Lung (tissue), 11 donors: ENCODE measurements at regions not wholly inside any gene's neighbourhood (a gene's known extent, or its start where the extent isn't known, plus 50 kb on each side); places are given as distances from the start of the nearest gene placed in this dataset.
A peak's percentile ranks its signal among the peaks of the same experiment; 100 is the strongest.

Source experiments
- ATAC-seq: fragments of 200-7000 bp; cut with Tn5 transposase; one replicate; pipeline ENCODE4 v1.9.1; 2020; ENCODE audit warnings: moderate number of reproducible peaks; ENCODE audit not compliant: insufficient read depth, low FRiP score
- DNase-seq, 3 donors: peaks; one replicate each; pipeline ENCODE4 v3.0.0-alpha.2; 2013 to 2017
- H3K27ac ChIP-seq, 2 donors: one replicate each; pipeline ENCODE4 v1.5.1; 2013; ENCODE audit warnings: mild to moderate bottlenecking in 2 of 2, moderate library complexity in 2 of 2, control low read depth in 1 of 2, inconsistent platforms in 1 of 2, low read depth in 1 of 2, low read length in 1 of 2
- H3K27me3 ChIP-seq, 3 donors: one replicate each; pipeline ENCODE4 v1.5.1; 2013; ENCODE audit warnings: low read length in 2 of 3; ENCODE audit not compliant: control insufficient read depth in 3 of 3, insufficient read depth in 3 of 3
- H3K36me3 ChIP-seq, 4 donors: one replicate each; pipeline ENCODE4 v1.5.1; 2013; ENCODE audit warnings: low read length in 4 of 4, mild to moderate bottlenecking in 1 of 4, moderate library complexity in 1 of 4; ENCODE audit not compliant: control insufficient read depth in 4 of 4, insufficient read depth in 4 of 4
- H3K4me1 ChIP-seq, 5 donors: one replicate each; pipeline ENCODE4 v1.5.1; 2013; ENCODE audit warnings: low read length in 5 of 5, mild to moderate bottlenecking in 2 of 5, moderate library complexity in 1 of 5; ENCODE audit not compliant: control insufficient read depth in 5 of 5, insufficient read depth in 5 of 5
- H3K4me3 ChIP-seq: one replicate; pipeline ENCODE4 v1.5.1; 2013; ENCODE audit warnings: mild to moderate bottlenecking, control low read depth, moderate library complexity
- H3K9ac ChIP-seq, 2 donors: one replicate each; pipeline ENCODE4 v1.5.1; 2013; ENCODE audit warnings: low read length in 2 of 2, control low read depth in 1 of 2; ENCODE audit not compliant: insufficient read depth in 1 of 2
- H3K9me3 ChIP-seq, 4 donors: one replicate each; pipeline ENCODE4 v1.5.1; 2013; ENCODE audit warnings: low read length in 3 of 4, mild to moderate bottlenecking in 1 of 4, moderate library complexity in 1 of 4; ENCODE audit not compliant: control insufficient read depth in 4 of 4, insufficient read depth in 3 of 4
- CTCF ChIP-seq: IDR thresholded peaks from 2 replicates; pipeline ENCODE4 v1.5.1; 2012; ENCODE audit warnings: mild to moderate bottlenecking; ENCODE audit errors: control extremely low read depth, extremely low read depth
- WGBS, 2 donors: extraction: QIAGEN DNeasy Blood & Tissue Kit; methylation state at CpG; one replicate each; pipeline ENCODE4 v1.1.7; 2013; 5-methylcytosine and 5-hydroxymethylcytosine counted together
- donor health status: control.
- donor health status: control.
- donor health status: Bipolar disorder and iron deficiency.
- donor health status: healthy.
- donor health status: DM: yes; HTN: yes; CAD: no.

DNA sequence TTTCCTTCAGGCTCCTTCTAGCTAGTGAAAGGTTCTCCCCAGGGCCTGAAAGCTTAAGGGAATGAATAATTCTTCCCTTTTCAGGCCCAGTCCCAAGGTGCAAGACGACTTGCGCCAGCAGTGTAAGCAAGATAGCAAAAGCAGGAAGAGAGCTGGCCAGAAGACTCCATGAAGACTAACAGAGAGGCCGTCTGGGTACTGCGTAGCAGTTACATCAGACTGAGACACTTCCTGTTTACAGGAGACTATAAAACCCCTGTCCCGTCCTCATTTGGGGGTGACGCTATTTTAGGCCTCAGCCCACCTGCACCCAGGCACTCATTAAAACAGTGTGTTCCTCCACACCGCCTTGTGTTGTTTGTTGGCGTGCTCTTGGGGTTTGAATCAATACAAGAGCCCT, 90.7 kb upstream of the MOCS2 start:
- no peak for TF ChIP-seq CTCF
- 63 to 64% methylated on average over 8 of the region's 8 CpGs for WGBS, 2 donors
- Histone ChIP-seq H3K27ac (no peak overlapping the region), H3K4me1 (peaks cover 0 to 3% (median 0%) of the 10 kb centered on the region in 5 donors), H3K27me3 (no peaks in the 10 kb centered on the region), H3K9me3 (no peaks in the 10 kb centered on the region), H3K9ac (no peak overlapping the region), H3K36me3 (no peaks in the 10 kb centered on the region), H3K4me3 (no peak overlapping the region)
- DNase-seq = peak in 1 of 3 donors; percentile 22
- ATAC-seq = no peak

- ATAC-seq = no peak
- DNase-seq = no peak
- no peak for TF ChIP-seq CTCF
Measured at GRCh38 chr5:53201746-53202145, 92.2 kb upstream of the MOCS2 start.

DNA sequence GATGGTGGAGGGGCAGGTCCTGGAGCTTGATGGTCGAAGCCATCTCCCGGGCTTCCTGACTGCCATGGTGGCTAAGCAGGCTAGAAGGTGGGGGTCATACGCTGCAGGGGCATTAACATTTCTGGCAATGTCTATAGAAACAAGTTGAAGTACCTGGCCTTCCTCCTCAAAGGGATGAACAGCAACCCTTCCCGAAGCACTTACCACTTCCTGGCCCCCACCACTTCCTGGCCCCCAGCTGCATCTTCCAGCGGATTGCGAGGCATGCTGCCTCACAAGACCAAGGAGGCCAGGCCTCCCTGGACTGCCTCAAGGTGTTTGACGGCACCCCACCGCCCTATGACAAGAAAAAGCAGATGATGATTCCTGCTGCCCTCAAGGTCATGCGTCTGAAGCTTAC, 97.0 kb upstream of the MOCS2 start:
- ATAC-seq = no peak
- WGBS, 2 donors = 84 to 87% methylated on average over 9 of the region's 9 CpGs

More at GRCh38 chr5:53201746-53202145, 92.2 kb upstream of the MOCS2 start:
- Histone ChIP-seq H3K9me3 (no peaks in the 10 kb centered on the region), H3K4me1 (peaks cover 0 to 3% (median 0%) of the 10 kb centered on the region in 5 donors), H3K4me3 (no peak overlapping the region), H3K27me3 (no peaks in the 10 kb centered on the region), H3K9ac (no peak overlapping the region), H3K36me3 (no peaks in the 10 kb centered on the region), H3K27ac (no peak overlapping the region)
- 94 to 97% methylated on average over 3 of the region's 3 CpGs for WGBS, 2 donors

More for the DNA sequence above, 97.0 kb upstream of the MOCS2 start:
- DNase-seq = no peak
- no peaks in the 10 kb centered on the region for H3K36me3 ChIP-seq
- no peaks in the 10 kb centered on the region for H3K27me3 ChIP-seq
- no peak overlapping the region for H3K9ac ChIP-seq
- no peak overlapping the region for H3K27ac ChIP-seq
- no peaks in the 10 kb centered on the region for H3K4me1 ChIP-seq
- H3K4me3 ChIP-seq = no peak overlapping the region
- no peak for TF ChIP-seq CTCF
- H3K9me3 ChIP-seq = no peaks in the 10 kb centered on the region
